GM19455 (cell line): ENCODE measurements at regions not wholly inside any gene's neighbourhood (a gene's known extent, or its start where the extent isn't known, plus 50 kb on each side); places are given as distances from the start of the nearest gene placed in this dataset.
"Not testable (repeated sequence)": the region's sequence is repeated elsewhere in the genome, so short reads cannot be mapped to it uniquely, and the experiment has no call there.

Experiments used
- ATAC-seq: cut with Tn5 transposase; IDR thresholded peaks from one replicate; pipeline ENCODE4 v1.9.1; 2021; ENCODE audit not compliant: unreplicated experiment

DNA sequence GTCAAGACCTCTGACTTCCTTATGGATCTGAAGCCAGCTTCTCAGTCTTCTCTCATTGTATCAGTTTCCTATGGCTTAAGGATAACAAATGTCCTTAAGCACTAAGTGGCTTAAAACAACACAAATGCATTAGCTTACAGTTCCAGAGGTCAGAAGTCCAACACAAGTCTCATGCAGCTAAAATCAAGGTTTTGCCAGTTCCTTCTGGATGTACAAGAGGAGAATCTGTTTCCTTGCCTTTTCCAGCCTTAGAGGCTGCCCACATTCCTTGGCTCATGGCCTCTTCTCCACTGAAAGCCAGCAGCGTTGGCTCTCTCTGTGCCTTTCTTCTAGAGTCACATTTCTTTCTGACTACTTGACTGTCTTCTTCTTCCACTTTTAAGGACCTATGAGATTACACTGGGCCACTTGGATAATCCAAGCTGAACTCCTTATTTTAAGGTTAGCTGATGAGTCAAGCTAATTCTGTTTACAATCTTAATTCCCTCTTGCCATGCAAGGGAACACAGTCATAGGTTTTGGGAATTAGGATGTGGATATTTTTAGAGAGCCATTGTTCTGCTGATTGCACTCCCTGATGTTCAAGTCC is 179.0 kb downstream of the BCAS1 start:
- ATAC-seq: no peak

DNA sequence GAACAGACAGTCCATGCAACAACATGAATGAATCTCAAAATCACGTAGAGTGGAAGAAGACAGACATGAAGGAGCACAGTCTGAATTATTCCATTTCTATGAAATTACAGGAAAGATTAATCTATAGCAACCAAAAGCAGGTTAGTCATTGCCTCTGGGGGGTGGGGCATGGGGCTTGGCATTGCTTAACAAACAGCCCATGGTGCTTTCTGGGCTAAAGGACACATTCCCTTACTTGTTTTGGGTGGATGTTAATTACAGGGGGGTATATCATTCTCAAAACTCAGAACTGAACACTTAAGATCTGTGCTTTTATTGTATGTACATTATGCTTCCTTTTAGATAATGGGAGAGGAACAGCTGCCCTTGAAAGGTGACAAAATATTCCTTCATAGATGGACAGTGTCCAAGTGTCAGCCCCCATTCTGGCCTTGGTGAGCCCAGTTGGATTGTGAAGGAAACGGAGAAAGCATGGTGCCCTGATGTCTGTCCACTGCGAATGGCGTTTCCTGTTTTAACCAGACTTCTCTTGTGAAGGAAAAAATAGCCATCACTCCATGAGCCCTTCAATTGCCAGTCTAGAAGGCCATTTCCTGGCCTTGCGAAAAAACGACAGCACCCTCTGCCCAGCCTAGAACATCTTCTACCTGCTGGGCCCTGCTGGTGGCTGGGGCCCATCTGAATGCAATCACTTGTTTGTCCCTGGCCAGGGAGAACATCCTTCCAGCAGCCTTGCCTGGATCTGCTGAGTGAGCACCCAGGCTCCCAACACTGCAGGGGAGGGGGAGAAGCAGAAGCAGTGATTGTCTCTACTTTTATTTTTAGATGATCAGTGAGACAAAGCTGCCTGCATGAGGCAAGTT is 179.7 kb downstream of the BCAS1 start:
- no peak for ATAC-seq

- no peak for ATAC-seq
Measured at GRCh38 chr20:53889411-53890148, 180.8 kb downstream of the BCAS1 start.

- no peak for ATAC-seq
Measured at GRCh38 chr20:53888951-53889350, 181.4 kb downstream of the BCAS1 start.

DNA sequence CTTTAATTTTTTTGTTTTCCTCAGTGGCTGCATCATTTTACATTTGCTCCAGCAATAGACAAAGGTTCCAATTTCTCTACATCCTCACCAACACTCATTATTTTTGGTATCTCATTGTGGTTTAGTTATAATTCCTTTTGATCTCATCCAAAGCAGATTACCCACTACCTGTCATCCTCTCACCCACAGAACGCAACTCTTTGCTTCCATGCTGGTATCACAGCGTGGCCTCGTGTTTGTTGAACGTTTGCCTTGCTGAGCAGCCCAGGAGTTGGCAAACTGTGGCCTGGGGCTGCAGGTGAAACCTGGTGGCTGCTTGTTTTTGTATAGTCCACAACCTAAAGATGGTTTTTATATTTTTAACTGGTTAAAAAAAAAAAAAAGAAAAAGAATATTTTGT is 181.9 kb downstream of the BCAS1 start:
- no peak for ATAC-seq

DNA sequence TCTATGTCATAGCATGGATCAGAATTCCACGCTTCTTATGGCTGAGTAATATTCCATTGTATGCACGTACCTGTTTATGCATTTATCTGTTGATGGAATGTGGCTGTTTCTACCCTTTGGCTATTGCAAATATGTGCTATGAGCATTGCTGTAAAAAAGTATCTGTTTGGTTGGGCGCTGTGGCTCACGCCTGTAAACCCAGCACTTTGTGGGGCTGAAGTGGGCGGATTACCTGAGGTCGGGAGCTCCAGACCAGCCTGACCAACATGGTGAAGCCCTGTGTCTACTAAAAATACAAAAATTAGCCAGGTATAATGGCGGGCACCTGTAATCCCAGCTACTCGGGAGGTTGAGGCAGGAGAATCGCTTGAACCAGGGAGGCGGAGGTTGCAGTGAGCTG is 182.4 kb downstream of the BCAS1 start:
- no peak for ATAC-seq

GRCh38 chr20:53884859-53885541 is 185.4 kb downstream of the BCAS1 start:
- no peak for ATAC-seq

DNA sequence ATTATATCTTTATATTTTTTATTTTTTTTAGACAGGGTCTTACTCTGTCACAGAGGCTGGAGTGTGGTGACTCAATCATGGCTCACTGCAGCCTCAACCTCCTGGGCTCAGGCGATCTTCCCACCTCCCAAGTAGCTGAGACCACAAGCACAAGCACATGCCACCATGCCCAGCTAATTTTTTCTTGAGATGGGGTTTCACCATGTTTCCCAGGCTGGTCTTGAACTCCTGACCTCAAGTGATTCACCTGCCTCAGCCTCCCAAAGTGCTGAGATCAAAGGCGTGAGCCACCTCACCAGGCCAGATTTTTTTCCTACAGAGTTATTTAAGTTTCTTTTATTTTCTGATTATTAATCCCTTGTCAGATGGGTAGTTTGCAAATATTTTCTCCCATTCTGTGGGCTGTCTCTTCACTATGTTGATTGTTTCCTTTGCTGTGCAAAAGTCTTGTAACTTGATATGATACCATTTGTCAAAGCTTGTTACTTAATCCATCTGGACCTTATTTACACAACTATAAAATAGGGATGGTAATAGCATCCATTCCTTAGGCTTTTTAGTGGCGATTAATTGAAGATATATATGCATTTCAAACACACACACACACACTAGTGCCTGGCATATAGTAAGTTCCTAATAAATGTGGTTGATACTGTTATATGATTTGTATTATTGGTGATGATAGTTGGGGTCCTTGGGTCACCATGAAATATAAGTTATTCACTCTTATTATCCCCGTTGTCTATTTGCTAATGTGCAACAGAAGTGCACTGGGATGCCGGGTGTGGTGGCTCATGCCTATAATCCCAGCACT is 187.1 kb downstream of the BCAS1 start:
- ATAC-seq: no peak

GRCh38 chr20:53882438-53882986 is 187.9 kb downstream of the BCAS1 start:
- not testable (repeated sequence) for ATAC-seq

DNA sequence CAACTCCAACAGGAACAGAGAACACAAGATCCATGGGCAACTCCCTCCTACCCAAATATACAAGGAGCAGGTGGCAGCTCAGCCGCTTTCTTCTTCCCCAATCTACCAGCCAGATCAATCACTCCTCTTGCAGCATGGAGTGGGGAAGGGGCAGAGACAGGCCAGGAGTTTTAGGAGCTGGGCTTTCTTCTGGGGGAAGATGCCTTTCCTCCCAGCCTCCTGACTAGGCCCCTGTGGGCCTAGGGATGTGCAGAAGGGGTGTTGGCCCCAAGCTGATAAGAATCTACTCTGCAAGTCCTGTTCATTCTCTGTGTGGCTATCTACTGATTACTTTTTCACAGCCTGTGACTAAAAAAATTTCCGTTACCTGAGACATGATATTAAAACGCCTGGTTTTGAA is 189.0 kb downstream of the BCAS1 start:
- ATAC-seq: no peak

DNA sequence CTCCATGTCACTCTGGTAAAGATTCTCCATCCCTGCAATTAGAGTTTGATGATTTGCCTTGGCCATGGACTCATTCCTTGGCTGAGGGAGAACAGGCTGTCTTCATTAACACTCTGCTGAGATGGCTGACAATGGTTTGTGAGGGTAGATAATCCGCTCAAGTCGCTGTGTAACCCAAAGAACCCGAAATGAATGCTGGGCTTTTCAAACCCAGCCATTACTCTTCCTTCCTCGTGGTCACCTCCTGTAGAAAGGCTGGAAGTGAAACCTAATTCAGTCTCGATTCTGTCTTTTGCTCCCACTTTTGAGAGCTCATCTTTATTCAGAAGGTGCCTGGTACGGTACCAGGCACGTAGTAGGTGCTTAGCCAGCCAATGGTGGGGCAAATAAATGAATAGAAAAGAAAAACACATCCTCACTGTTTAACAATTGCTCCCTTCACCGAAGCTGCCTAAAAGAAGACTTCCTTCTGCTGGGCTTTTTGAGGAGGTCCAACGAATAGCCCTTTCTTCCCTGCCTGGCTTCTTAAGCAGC is 190.2 kb downstream of the BCAS1 start:
- no peak for ATAC-seq

DNA sequence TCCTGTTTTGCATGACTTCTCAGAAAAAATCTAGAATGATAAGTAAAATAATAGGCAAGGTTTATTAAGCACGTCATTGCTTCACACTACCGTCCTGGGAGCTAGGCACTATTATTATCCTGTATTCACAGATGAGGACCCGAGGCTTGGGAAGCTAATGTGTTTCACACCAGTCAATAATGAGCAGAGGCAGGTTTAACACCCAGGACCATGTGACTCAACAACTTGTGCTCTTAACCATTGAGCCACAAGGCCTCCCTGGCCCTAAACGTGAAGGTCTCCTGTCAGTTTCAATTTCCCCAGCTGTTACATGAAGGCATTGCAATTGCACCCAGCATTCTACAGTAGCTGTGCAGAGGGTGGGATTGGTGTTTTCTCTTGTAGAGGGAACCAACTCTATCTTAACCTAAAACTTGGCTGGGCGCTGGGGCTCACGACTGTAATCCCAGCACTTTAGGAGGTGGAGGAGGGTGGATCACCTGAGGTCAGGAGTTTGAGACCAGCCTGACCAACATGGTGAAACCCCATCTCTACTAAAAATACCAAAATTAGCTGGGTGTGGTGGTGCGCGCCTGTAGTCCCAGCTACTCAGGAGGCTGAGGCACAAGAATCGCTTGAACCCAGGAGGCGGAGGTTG is 191.2 kb downstream of the BCAS1 start:
- ATAC-seq: no peak

DNA sequence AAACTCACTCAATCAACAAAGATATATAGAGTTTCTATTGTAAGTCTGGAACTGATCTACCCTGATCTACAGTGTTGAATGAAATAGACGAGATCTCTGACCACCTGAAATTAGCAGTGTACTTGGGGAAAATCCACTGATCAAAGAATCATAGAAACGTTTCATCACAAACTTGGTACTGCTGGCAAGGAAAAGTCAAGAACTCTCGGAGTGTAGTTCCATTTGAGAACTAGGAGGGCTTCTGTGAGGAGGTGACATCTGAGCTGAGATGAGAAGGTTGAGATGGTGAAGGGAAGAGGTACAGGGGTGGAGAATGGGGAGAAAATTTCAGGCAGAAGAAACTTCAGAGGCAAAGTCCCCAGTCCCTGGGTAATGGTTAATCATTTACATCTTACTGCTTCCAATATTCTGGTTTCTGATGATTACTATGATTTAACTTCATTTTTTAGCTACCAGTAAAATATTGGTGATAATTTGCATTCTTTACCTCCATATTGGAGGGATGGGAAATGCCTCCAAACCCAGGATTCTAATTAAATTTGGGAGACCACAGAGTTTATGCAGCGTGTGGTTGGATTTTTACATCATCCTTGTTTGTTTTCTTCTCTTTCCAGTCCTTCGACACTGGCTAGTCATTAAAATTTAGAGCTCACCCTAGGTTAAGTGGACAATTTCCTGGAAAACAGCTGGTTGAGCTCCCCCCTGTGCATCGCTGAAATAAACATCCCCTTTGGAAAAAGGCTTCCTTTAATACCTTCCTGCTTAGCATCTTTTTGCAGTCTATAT is 191.9 kb downstream of the BCAS1 start:
- ATAC-seq: no peak

GRCh38 chr20:53876956-53877355 is 193.4 kb downstream of the BCAS1 start:
- no peak for ATAC-seq

GRCh38 chr20:53876470-53876869 is 193.9 kb downstream of the BCAS1 start:
- ATAC-seq: no peak

DNA sequence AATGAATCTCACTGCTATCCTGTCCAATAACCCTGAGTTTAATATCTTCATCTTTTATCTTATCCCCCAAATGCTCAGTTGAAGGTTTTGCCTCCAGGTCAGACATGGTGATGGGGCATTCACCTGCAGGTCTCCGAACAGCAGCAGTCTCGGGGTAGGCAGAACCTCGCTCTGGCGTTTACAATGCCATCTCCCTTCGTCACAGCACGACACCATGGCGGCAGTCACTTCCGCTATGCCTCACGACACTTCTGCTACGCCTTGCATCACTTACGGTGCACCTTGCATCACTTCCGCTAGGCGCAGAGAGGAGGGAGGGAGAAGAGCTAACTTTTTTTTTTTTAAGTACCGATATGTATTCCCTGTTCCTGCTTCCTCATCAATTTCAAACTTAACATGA is 194.9 kb downstream of the BCAS1 start:
- no peak for ATAC-seq

DNA sequence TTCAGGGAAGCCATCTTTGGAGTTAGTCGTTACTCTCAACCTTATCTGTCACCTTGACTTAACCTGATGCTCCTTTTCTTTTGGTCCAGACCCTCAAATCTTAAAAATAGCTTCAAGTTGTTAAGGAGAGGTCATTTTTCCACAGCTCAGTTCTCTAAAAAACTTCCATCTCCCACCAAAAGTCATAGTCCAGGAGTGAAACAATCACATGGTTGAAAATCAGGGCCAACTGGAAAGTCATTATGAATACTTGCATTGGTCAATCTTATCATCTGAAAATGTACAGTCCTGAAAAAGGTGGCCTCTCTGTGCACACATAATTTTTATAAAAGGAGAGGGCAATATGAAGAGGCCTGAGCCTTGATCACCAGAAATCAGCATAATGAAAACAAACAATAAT is 195.7 kb downstream of the BCAS1 start:
- no peak for ATAC-seq

GRCh38 chr20:53874104-53874503 is 196.3 kb downstream of the BCAS1 start:
- no peak for ATAC-seq

GRCh38 chr20:53873230-53873604 is 197.2 kb downstream of the BCAS1 start:
- ATAC-seq: no peak
